B cell (primary cell): ENCODE measurements at regions not wholly inside any gene's neighbourhood (a gene's known extent, or its start where the extent isn't known, plus 50 kb on each side); places are given as distances from the start of the nearest gene placed in this dataset.

Experiments
- ATAC-seq: fragments of 200-7000 bp; cut with Tn5 transposase; one replicate; pipeline ENCODE4 v1.10.0; 2021; ENCODE audit warnings: low read depth, mild to moderate bottlenecking, moderate number of reproducible peaks, moderate library complexity
- CTCF ChIA-PET: fragments of 350-600 bp; sonication (Branson Sonifier 250); formaldehyde crosslinking; loops from one replicate; lab custom pipeline; 2021; ENCODE audit warnings: antibody characterized with exemption, inconsistent platforms; lab: Charles Lee
- POLR2A ChIA-PET: fragments of 350-600 bp; sonication (Branson Sonifier 250); formaldehyde crosslinking; loops from one replicate; lab custom pipeline; 2021; ENCODE audit warnings: antibody characterized with exemption; lab: Charles Lee
- DNase-seq: peaks from one replicate; pipeline ENCODE4 v3.0.0; 2013
- H2AFZ ChIP-seq: 2 replicates; pipeline ENCODE4 v1.6.1; 2012; ENCODE audit warnings: mild to moderate bottlenecking, low read depth, low read length; ENCODE audit not compliant: insufficient read depth, poor library complexity, severe bottlenecking
- H3K27ac ChIP-seq, 2 donors: 1 replicate in 1 of 2; 2 replicates in 1 of 2; pipeline ENCODE4 v1.5.1; 2012 to 2013; ENCODE audit warnings: low read length in 2 of 2, mild to moderate bottlenecking in 2 of 2, moderate library complexity in 1 of 2
- H3K27me3 ChIP-seq, 4 experiments: fragments of 200-600 bp in 1 of 4; sonication (generic) in 1 of 4; replicated peaks in 1 of 4; 1 replicate in 2 of 4; 2 replicates in 2 of 4; pipeline versions ENCODE4 v1.6.1 to v1.7.0; 2013 to 2016; ENCODE audit warnings: low read length in 3 of 4, mild to moderate bottlenecking in 2 of 4, mixed read lengths in 1 of 4, moderate library complexity in 1 of 4; ENCODE audit not compliant: insufficient read depth in 4 of 4, control insufficient read depth in 3 of 4; ENCODE audit errors: control extremely low read depth in 1 of 4
- H3K36me3 ChIP-seq, 2 experiments: replicated peaks in 1 of 2; 1 replicate in 1 of 2; 2 replicates in 1 of 2; pipeline versions ENCODE4 v1.6.1 to v1.7.1; 2013; ENCODE audit warnings: low read length in 1 of 2; ENCODE audit not compliant: insufficient read depth in 2 of 2, control insufficient read depth in 1 of 2; ENCODE audit errors: control extremely low read depth in 1 of 2, extremely low read depth in 1 of 2
- H3K4me1 ChIP-seq, 2 donors: fragments of 200-600 bp in 1 of 2; sonication (generic) in 1 of 2; 1 replicate in 1 of 2; 2 replicates in 1 of 2; pipeline versions ENCODE4 v1.5.1 to v1.6.1; 2013 to 2017; ENCODE audit warnings: low read length in 2 of 2; ENCODE audit not compliant: control insufficient read depth in 2 of 2, insufficient read depth in 2 of 2
- H3K4me2 ChIP-seq: replicated peaks from 2 replicates; pipeline ENCODE3; 2012; ENCODE audit warnings: mild to moderate bottlenecking, low read depth, low read length; ENCODE audit not compliant: poor library complexity, severe bottlenecking
- H3K4me3 ChIP-seq, 5 experiments: fragments of 200-600 bp in 1 of 5; sonication (generic) in 1 of 5; 1 replicate in 3 of 5; 2 replicates in 2 of 5; pipeline versions ENCODE4 v1.5.1 to v1.7.0; 2011 to 2016; ENCODE audit warnings: low read length in 4 of 5, mild to moderate bottlenecking in 4 of 5, low read depth in 2 of 5, control low read depth in 1 of 5, moderate library complexity in 1 of 5; ENCODE audit not compliant: insufficient read depth in 1 of 5; ENCODE audit errors: control extremely low read depth in 1 of 5, extremely low read depth in 1 of 5
- H3K79me2 ChIP-seq: fragments of 200-600 bp; sonication (generic); one replicate; pipeline ENCODE4 v1.6.0; 2016; ENCODE audit warnings: low read length; ENCODE audit not compliant: control insufficient read depth, insufficient read depth
- H3K9ac ChIP-seq: fragments of 200-600 bp; sonication (generic); 2 replicates; pipeline ENCODE4 v1.6.1; 2017; ENCODE audit warnings: mild to moderate bottlenecking, low read length, moderate library complexity
- H3K9me3 ChIP-seq, 3 donors: one replicate each; pipeline versions ENCODE4 v1.6.1 to v1.7.1; 2013; ENCODE audit warnings: low read length in 2 of 3; ENCODE audit not compliant: control insufficient read depth in 2 of 3, insufficient read depth in 1 of 3; ENCODE audit errors: control extremely low read depth in 1 of 3
- H4K20me1 ChIP-seq: 2 replicates; pipeline ENCODE4 v1.6.0; 2012; ENCODE audit warnings: mild to moderate bottlenecking, low read length; ENCODE audit not compliant: insufficient read depth, control insufficient read depth, poor library complexity, severe bottlenecking
- H3K27ac Mint-ChIP-seq: one replicate; pipeline ENCODE4 v1.8.0; 2021; ENCODE audit warnings: mixed read lengths
- H3K27me3 Mint-ChIP-seq: one replicate; pipeline ENCODE4 v1.8.0; 2021; ENCODE audit warnings: mixed read lengths
- H3K4me1 Mint-ChIP-seq: one replicate; pipeline ENCODE4 v1.8.0; 2021; ENCODE audit warnings: mixed read lengths
- H3K4me3 Mint-ChIP-seq: one replicate; pipeline ENCODE4 v1.8.0; 2021; ENCODE audit warnings: mixed read lengths
- H3K9me3 Mint-ChIP-seq: one replicate; pipeline ENCODE4 v1.8.0; 2022; ENCODE audit warnings: mixed read lengths; ENCODE audit not compliant: insufficient read depth
- EZH2 ChIP-seq: IDR thresholded peaks from 2 replicates; pipeline ENCODE4 v1.6.1; 2012; ENCODE audit warnings: borderline replicate concordance, low read depth, mild to moderate bottlenecking, moderate library complexity, low read length; ENCODE audit not compliant: insufficient read depth, poor library complexity, severe bottlenecking
- WGBS: methylation state at CpG from one replicate; pipeline ENCODE4 v1.1.5; 2013; ENCODE audit warnings: missing lambda C conversion rate; ENCODE audit not compliant: insufficient coverage; 5-methylcytosine and 5-hydroxymethylcytosine counted together
- intact Hi-C: fragments of 100-400 bp; cut with micrococcal nuclease; formaldehyde crosslinking; loops from one replicate; pipeline ENCODE4 v1.10.0; 2022
- TF ChIP-seq, protein P1 (sequence below): fragments of 200-600 bp; IDR thresholded peaks from one replicate; pipeline ENCODE4 v1.8.0; 2022; ENCODE audit warnings: antibody characterized with exemption, mild to moderate bottlenecking

GRCh38 chr10:129179245-129179971 is 287.6 kb upstream of the MGMT start:
- intact Hi-C loops, result no loop called here
- ChIA-PET CTCF (no interaction called here), POLR2A (no interaction called here)
- H2AFZ ChIP-seq, result no peak overlapping the region
- H3K79me2 ChIP-seq, result no peaks in the 10 kb centered on the region
- DNase-seq (no peak), ATAC-seq (no peak)
- Mint-ChIP-seq H3K27me3 (peaks cover 4% of the 10 kb centered on the region), H3K27ac (no peak overlapping the region), H3K4me1 (no peaks in the 10 kb centered on the region), H3K9me3 (no peaks in the 10 kb centered on the region), H3K4me3 (no peak overlapping the region)
- H3K36me3 ChIP-seq, result no peaks in the 10 kb centered on the region
- H3K27ac ChIP-seq, result no peak overlapping the region
- TF ChIP-seq, protein P1, sequence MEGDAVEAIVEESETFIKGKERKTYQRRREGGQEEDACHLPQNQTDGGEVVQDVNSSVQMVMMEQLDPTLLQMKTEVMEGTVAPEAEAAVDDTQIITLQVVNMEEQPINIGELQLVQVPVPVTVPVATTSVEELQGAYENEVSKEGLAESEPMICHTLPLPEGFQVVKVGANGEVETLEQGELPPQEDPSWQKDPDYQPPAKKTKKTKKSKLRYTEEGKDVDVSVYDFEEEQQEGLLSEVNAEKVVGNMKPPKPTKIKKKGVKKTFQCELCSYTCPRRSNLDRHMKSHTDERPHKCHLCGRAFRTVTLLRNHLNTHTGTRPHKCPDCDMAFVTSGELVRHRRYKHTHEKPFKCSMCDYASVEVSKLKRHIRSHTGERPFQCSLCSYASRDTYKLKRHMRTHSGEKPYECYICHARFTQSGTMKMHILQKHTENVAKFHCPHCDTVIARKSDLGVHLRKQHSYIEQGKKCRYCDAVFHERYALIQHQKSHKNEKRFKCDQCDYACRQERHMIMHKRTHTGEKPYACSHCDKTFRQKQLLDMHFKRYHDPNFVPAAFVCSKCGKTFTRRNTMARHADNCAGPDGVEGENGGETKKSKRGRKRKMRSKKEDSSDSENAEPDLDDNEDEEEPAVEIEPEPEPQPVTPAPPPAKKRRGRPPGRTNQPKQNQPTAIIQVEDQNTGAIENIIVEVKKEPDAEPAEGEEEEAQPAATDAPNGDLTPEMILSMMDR, result no peak
- TF ChIP-seq EZH2, result no peak
- no peak overlapping the region for H3K4me3 ChIP-seq
- no peaks in the 10 kb centered on the region for H3K4me1 ChIP-seq
- no peak overlapping the region for H3K4me2 ChIP-seq
- H4K20me1 ChIP-seq, result no peaks in the 10 kb centered on the region
- no peaks in the 10 kb centered on the region for H3K9me3 ChIP-seq
- H3K9ac ChIP-seq, result no peak overlapping the region
- no peaks in the 10 kb centered on the region for H3K27me3 ChIP-seq
- 53% methylated on average over 3 of the region's 9 CpGs for WGBS

- ChIA-PET CTCF (no interaction called here), POLR2A (no interaction called here)
- intact Hi-C loops, result no loop called here
Observed at GRCh38 chr10:129179972-129180678, 286.9 kb upstream of the MGMT start.

More at GRCh38 chr10:129179972-129180678, 286.9 kb upstream of the MGMT start:
- Histone ChIP-seq H3K9me3 (no peaks in the 10 kb centered on the region), H3K79me2 (no peaks in the 10 kb centered on the region), H3K4me2 (no peak overlapping the region), H3K27me3 (no peaks in the 10 kb centered on the region), H3K4me1 (no peaks in the 10 kb centered on the region), H3K36me3 (no peaks in the 10 kb centered on the region), H3K4me3 (no peak overlapping the region), H3K9ac (no peak overlapping the region), H4K20me1 (no peaks in the 10 kb centered on the region), H3K27ac (no peak overlapping the region), H2AFZ (no peak overlapping the region)
- no peak overlapping the region for H3K4me3 Mint-ChIP-seq
- no peaks in the 10 kb centered on the region for H3K9me3 Mint-ChIP-seq
- 98% methylated on average over 9 of the region's 11 CpGs for WGBS
- H3K4me1 Mint-ChIP-seq, result no peaks in the 10 kb centered on the region
- ATAC-seq, result no peak
- DNase-seq, result no peak
- no peak overlapping the region for H3K27ac Mint-ChIP-seq
- peaks cover 4% of the 10 kb centered on the region for H3K27me3 Mint-ChIP-seq
- TF ChIP-seq EZH2, result no peak
- TF ChIP-seq, protein P1, result no peak
